ENCODE measurements at regions not wholly inside any gene's neighbourhood (a gene's known extent, or its start where the extent isn't known, plus 50 kb on each side); places are given as distances from the start of the nearest gene placed in this dataset.

GRCh38 chr5:5542654-5543053, 120.2 kb downstream of the ICE1 start:
- no peak overlapping the region for H3K27ac ChIP-seq
- intact Hi-C loops (cut with DNase I), result no loop called here
- no peaks in the 10 kb centered on the region for H3K9me3 ChIP-seq
- ATAC-seq, result no peak
- TF ChIP-seq, protein P1, sequence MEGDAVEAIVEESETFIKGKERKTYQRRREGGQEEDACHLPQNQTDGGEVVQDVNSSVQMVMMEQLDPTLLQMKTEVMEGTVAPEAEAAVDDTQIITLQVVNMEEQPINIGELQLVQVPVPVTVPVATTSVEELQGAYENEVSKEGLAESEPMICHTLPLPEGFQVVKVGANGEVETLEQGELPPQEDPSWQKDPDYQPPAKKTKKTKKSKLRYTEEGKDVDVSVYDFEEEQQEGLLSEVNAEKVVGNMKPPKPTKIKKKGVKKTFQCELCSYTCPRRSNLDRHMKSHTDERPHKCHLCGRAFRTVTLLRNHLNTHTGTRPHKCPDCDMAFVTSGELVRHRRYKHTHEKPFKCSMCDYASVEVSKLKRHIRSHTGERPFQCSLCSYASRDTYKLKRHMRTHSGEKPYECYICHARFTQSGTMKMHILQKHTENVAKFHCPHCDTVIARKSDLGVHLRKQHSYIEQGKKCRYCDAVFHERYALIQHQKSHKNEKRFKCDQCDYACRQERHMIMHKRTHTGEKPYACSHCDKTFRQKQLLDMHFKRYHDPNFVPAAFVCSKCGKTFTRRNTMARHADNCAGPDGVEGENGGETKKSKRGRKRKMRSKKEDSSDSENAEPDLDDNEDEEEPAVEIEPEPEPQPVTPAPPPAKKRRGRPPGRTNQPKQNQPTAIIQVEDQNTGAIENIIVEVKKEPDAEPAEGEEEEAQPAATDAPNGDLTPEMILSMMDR (IDR thresholded peaks at IDR 0.05), result no peak
- TF ChIP-seq POLR2A (IDR thresholded peaks at IDR 0.05), result no peak
- no peak overlapping the region for H3K4me3 ChIP-seq
- no peaks in the 10 kb centered on the region for H3K4me1 ChIP-seq
- H3K27me3 ChIP-seq, result no peaks in the 10 kb centered on the region
- WGBS, 4 donors, result 31 to 52% (median 48%) methylated on average over 4 of the region's 4 CpGs
- H3K36me3 ChIP-seq, result no peaks in the 10 kb centered on the region
- DNase-seq, result no peak

GRCh38 chr5:5540065-5540464, 117.6 kb downstream of the ICE1 start:
- ATAC-seq (no peak), DNase-seq (no peak)
- intact Hi-C loops (cut with DNase I), result no loop called here
- no peak overlapping the region for H3K27ac ChIP-seq
- WGBS, 4 donors, result 63 to 90% (median 66%) methylated on average over 4 of the region's 4 CpGs
- no peaks in the 10 kb centered on the region for H3K4me1 ChIP-seq
- H3K4me3 ChIP-seq, result no peak overlapping the region
- H3K36me3 ChIP-seq, result no peaks in the 10 kb centered on the region
- H3K27me3 ChIP-seq, result no peaks in the 10 kb centered on the region
- H3K9me3 ChIP-seq, result no peaks in the 10 kb centered on the region
- TF ChIP-seq, protein P1 (IDR thresholded peaks at IDR 0.05), result no peak
- TF ChIP-seq POLR2A (IDR thresholded peaks at IDR 0.05), result no peak

Data from heart left ventricle (tissue), 16 donors.